PC-9 (cell line): ENCODE measurements at regions not wholly inside any gene's neighbourhood (a gene's known extent, or its start where the extent isn't known, plus 50 kb on each side); places are given as distances from the start of the nearest gene placed in this dataset.

ENCODE experiments used
- EZH2 ChIP-seq: fragments of 200-600 bp; sonication (generic); IDR thresholded peaks from 2 replicates; pipeline ENCODE4 v1.8.0; 2017; ENCODE audit warnings: antibody characterized with exemption, low read depth
- TF ChIP-seq, protein P1 (sequence below): fragments of 200-600 bp; sonication (generic); conservative IDR thresholded peaks from 2 replicates; pipeline ENCODE4 v1.6.1; 2017; ENCODE audit warnings: mixed run types, antibody characterized with exemption, mild to moderate bottlenecking, moderate library complexity

DNA sequence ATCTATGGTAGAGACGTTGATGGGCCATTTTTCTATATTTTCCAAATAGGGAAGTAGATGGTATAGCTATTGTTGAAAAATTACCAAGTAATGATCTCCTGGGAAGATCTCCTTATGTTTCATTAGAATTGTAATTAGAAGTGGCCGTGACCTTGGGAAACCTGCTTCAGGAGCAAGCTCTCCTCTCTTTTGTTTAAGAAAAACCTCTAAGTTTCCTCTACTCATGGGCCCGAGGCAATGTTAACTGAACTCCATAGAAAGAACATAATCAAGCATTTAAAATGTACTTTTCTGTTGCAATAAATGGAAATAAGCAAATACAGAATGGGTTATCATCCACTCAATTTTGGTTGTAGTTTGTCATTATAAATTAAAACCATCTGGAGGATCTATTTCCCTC lies 511.2 kb upstream of the MDFIC2 start:
- TF ChIP-seq, protein P1, sequence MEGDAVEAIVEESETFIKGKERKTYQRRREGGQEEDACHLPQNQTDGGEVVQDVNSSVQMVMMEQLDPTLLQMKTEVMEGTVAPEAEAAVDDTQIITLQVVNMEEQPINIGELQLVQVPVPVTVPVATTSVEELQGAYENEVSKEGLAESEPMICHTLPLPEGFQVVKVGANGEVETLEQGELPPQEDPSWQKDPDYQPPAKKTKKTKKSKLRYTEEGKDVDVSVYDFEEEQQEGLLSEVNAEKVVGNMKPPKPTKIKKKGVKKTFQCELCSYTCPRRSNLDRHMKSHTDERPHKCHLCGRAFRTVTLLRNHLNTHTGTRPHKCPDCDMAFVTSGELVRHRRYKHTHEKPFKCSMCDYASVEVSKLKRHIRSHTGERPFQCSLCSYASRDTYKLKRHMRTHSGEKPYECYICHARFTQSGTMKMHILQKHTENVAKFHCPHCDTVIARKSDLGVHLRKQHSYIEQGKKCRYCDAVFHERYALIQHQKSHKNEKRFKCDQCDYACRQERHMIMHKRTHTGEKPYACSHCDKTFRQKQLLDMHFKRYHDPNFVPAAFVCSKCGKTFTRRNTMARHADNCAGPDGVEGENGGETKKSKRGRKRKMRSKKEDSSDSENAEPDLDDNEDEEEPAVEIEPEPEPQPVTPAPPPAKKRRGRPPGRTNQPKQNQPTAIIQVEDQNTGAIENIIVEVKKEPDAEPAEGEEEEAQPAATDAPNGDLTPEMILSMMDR: no peak
- no peak for TF ChIP-seq EZH2
